ENCODE measurements at regions not wholly inside any gene's neighbourhood (a gene's known extent, or its start where the extent isn't known, plus 50 kb on each side); places are given as distances from the start of the nearest gene placed in this dataset.
"Not testable (repeated sequence)": the region's sequence is repeated elsewhere in the genome, so short reads cannot be mapped to it uniquely, and the experiment has no call there.

- DNase-seq: no peak
Measured at GRCh38 chr6:141437685-141438084, 695.0 kb upstream of the GJE1 start.

DNA sequence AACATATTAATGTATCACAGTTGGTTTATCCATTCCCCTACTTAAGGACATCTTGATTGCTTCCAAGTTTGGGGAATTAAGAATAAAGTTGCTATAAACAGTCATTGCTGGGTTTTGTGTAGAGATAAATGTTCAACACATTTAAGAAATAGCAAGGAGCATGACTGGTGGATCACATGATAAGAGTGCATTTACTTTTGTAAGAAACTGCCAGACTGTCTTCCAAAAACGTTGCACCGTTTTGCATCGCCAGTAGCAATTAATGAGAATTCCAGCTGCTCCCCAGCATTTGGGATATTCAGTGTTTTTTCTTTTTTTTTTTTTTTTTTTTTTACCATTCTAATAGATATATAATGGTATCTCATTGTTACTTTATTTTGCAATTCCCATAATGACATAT, 695.7 kb upstream of the GJE1 start:
- DNase-seq: no peak

- no peak for DNase-seq
Measured at GRCh38 chr6:141426400-141426980, 706.2 kb upstream of the GJE1 start.

- DNase-seq: no peak
Measured at GRCh38 chr6:141421378-141421777, 711.3 kb upstream of the GJE1 start.

- DNase-seq: no peak
Measured at GRCh38 chr6:141418076-141418475, 714.6 kb upstream of the GJE1 start.

DNA sequence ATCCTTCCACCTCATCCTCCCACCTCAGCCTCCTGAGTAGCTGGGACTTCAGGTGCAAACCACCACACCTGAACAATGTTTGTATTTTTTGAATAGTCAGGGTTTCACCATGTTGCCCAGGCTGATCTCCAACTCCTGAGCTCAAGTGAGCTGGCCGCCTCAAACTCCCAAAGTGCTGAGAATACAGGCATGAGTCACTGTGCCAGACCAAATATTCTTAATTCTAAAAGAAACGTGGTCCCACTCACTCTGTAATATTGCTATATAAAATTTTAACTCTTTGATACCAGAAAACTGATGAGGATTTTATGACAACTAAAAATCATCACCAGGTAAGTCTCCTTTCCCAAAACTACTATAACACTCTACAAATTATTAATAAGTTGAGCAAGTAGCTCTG, 716.8 kb upstream of the GJE1 start:
- DNase-seq: no peak

- no peak for DNase-seq
Measured at GRCh38 chr6:141413196-141413595, 719.5 kb upstream of the GJE1 start.

DNA sequence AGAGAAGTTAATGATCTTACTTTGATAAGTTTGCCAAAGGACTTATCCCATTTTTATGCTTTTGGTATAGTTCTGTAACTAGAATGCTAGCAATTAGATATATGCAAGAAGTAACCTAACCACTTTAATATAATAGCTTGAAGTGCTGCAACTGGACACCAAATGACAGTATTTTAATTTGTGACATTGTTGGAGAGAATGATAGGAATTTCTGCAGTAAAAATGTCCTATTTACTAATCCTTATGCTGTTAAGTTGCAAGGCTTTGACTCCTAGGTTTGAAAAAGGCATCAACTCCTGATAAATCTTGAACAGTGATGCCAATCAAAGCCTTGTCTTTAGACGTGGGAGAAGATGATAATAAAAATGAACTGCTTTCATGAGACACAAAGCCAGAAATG, 726.0 kb upstream of the GJE1 start:
- DNase-seq: no peak

DNA sequence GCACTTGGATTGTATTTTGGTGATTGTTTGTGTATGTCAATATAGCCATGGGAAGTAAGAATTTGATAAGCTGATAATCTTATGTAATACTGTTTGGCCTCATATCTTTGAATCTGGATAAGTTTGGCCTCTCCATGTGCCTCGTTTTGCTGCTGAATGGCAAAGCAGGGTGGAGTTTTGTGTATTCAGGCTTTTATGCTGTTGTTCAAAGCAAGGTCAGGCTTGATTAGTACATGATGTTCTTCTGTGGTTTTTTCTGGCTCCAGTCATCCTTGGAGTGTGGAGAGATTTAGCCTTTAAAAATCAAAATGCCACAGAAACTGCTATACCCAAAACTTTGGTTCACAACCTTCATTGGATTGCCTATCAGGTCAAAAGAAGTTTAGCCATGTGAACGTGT, 728.9 kb upstream of the GJE1 start:
- DNase-seq: no peak

GRCh38 chr6:141403103-141403502, 729.6 kb upstream of the GJE1 start:
- DNase-seq: no peak

GRCh38 chr6:141402489-141402888, 730.2 kb upstream of the GJE1 start:
- DNase-seq: no peak

DNA sequence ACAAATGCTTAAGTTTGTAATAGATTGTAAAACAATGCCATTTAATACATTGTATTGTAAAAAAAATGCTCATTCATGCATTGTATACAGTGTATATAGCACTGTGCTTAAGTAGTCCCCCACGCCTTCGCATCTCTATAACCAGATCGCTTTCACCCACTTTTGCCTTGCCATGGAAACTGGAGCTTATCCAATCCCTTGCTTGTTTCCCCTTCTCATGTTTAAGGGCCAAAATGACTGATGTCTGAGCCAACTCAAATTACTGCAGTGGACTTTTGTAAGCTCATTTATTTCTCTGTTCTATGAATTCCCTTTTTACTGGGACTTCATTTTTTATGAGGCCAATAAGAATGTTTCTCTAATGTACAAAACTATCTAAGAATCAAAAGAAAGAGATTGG, 730.9 kb upstream of the GJE1 start:
- DNase-seq: no peak

DNA sequence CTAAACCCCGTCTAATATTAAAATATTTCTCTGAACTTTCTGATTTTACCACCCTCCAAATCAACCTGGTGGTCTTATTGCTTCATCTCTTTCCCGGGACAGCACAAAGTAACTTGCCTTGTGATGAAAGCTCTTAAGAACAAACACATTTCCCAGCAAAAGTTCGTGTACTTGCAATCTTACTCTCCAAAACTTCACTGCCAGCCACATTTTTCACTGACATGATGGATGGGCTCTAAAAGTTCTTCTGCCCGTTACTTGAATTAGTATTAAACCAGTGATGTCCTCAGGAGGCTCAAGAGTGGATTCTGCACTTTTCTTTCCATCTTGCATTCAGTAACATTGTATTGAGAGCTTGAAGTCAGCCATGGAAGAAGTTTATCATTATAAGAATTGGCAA, 731.6 kb upstream of the GJE1 start:
- DNase-seq: no peak

DNA sequence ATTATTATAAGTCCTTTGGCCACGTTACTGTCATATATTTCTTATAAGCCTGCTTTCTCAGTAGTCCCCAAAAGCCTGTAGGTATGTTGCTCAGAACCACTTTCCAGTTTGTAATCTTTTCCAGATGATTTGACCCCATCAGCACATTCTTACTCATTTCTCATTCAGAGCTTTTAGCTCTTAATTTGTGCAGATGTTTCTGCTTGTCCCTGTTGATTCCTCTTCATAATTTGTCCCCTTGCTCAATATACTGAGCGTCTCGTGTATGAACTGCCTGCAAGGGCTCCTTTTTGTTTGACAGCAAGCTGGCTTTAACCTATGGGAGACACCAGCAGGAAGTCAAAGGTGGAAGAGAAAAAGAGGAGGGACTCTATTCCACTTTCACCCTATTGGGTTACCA, 733.8 kb upstream of the GJE1 start:
- no peak for DNase-seq

DNA sequence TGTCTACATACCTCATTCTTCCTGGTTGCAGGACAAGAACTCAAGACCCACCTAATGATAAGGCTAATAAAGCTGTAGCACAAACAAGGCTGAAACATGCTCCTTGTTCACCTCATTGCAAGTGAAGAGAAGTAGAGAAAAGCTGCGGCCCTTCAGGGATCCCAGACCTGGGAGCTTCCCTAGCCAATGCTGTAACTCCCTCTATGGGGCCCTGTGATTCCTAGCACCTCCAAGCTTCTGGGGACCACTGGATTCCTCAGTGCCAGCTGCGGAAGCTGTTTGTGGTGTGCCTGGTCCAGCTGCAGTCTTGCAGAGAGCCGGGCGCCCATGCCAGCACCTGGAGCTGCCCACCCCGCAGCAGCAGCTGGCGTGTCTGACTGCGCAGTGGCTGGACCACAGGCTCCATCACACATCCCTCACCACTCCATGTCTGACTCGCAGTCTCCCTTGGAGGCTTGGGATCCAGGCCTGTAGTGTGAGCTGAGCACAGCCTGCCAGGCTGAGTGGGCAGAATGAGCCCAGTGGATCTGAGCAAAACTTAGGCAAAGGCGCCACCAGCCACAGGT, 737.2 kb upstream of the GJE1 start:
- no peak for DNase-seq

DNA sequence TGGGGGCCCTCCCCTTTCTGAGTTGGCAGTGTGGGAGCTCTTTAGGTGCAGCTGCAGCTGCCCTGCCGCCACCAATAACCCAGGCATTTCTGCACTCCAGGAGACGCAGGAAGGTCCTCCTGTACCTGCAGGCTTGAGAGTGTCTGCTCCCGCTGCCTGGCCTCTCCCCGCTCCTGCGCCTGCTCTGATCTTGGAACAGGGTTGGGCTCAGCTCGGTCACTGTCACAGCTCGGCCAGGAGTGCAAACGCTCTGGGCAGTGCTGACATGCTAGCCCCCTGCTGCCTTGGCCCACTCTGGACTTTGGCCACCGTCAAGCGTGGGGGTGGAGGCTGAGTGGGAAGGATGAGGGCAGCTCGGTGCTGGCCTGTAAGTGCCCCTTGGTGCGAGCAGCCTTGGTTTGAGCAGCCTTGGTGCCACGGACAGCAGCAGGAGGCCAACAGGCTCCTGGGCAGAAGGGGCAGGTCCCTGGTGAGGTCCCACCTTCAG, 738.1 kb upstream of the GJE1 start:
- no peak for DNase-seq

- DNase-seq: no peak
Measured at GRCh38 chr6:141394125-141394536, 738.6 kb upstream of the GJE1 start.

GRCh38 chr6:141393405-141394124, 739.2 kb upstream of the GJE1 start:
- DNase-seq: no peak

DNA sequence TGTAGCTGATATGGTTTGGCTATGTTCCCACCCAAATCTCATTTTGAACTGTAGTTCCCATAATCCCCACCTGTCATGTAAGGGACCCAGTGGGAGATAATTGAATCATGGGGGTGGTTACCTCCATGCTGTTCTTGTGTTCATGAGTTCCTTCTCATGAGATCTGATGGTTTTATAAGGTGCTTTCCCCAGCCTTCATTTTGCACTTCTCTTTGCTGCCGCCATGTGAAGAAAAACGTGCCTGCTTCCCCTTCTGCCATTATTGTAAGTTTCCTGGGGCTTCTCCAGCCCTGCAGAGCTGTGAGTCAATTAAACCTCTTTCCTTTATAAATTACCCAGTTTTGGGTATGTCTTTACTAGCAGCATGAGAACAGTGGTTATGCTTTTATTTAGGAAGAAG, 741.6 kb upstream of the GJE1 start:
- not testable (repeated sequence) for DNase-seq

GRCh38 chr6:141388666-141389065, 744.1 kb upstream of the GJE1 start:
- DNase-seq: no peak

GRCh38 chr6:141370438-141370837, 762.3 kb upstream of the GJE1 start:
- no peak for DNase-seq

DNA sequence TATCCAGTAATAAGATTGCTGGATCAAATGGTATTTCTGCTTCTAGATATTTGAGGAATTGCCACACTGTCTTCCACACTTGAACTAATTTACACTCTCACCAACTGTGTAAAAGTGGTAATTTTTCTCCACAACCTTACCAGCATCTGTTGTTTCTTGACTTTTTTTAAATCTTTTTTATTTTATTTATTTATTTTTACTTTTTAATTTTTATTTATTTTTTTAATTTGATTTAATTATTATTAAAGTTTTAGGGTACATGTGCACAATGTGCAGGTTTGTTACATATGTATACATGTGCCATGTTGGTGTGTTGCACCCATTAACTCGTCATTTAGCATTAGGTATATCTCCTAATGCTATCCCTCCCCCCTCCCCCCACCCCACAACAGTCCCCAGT, 765.9 kb upstream of the GJE1 start:
- DNase-seq: not testable (repeated sequence)

- DNase-seq: no peak
Measured at GRCh38 chr6:141364694-141365093, 768.0 kb upstream of the GJE1 start.

GRCh38 chr6:141364232-141364631, 768.5 kb upstream of the GJE1 start:
- DNase-seq: no peak

GRCh38 chr6:141361559-141361958, 771.2 kb upstream of the GJE1 start:
- no peak for DNase-seq
